Stimulated activated naive CD4-positive, alpha-beta T cell (primary cell): ENCODE measurements at regions not wholly inside any gene's neighbourhood (a gene's known extent, or its start where the extent isn't known, plus 50 kb on each side); places are given as distances from the start of the nearest gene placed in this dataset.
"Not testable (repeated sequence)": the region's sequence is repeated elsewhere in the genome, so short reads cannot be mapped to it uniquely, and the experiment has no call there.

Source experiments
- DNase-seq, 6 experiments: peaks; one replicate each; lab custom pipeline; 2025; lab: John Stamatoyannopoulos, UW

DNA sequence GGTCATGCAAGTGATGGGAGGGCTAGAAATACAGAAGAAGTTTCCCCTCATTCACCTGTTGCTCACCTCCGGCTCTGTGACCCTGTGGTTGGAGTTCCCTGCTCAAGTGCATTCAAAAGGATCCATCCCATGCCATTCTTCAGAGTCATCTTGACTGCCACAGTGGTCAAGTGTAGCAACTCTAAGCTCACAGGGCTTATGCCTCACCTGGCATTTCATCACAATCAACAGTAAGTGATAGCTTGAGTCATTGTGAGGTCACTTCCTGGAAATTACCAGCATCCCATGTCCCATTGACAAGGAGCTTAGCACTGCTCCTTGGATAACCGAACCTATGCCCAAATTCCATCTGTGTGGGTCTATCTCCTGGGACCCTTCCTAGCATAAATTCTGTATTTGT lies 55.6 kb downstream of the OR4C45 start:
- DNase-seq, result no peak

DNA sequence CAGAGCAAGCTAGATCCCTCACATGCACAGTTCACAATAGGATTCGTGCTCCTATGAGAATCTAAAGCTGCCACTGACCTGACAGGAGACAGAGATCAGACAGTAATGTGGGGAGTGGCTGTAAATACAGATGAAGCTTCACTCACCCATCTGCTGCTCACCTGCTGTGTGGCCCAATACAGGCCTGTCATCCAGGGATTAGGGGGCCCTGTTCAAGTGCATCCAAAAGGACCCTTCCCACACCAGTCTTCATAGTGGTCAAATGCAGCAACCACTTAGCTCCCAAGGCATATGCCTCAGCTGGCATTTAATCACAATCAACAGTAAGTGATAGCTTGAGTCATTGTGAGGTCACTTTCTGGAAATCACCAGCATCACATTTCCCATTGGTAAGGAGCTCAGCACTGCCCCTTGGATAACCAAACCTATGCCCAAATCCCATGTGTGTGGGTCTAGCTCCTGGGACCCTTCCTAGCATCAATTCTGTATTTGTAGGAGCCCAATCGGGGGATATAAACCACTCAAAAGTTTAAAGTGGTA lies 65.6 kb downstream of the OR4C45 start:
- no peak for DNase-seq

DNA sequence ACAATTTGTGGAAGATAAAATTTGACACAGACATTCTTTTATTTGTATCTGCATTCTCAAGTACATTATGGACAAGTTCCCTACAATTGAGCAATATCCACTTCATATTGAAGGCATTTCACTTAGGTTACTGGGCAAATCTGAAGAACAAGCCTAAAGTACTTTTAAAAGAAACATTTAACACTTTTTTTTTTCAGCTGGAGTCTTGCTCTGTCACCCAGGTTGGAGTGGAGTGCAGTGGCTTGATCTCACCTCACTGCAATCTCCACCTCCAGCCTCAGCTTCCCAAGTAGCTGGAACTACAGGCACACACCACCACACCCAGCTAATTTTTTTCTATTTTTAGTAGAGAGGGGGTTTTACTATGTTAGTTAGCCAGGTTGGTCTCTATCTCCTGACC lies 70.2 kb downstream of the OR4C45 start:
- no peak for DNase-seq

DNA sequence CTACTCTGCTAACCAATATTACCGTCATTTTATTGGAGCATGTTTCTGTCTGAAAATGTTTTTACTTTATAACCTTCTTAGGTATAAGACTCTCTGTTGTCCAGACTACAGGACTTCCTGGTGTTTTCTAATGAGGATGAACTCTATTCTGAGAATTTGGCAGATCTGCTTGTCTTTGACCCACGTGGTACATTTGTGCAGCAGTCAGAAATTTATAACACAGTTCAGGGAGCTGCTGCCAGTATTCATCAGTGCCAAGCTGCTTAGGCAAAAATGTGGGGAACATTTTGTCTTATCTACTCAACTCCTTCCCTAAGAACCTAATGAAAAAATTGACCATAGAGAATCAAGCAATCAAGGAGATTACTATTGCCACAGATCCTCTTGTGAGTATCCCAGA lies 108.0 kb downstream of the OR4C45 start:
- not testable (repeated sequence) for DNase-seq

DNA sequence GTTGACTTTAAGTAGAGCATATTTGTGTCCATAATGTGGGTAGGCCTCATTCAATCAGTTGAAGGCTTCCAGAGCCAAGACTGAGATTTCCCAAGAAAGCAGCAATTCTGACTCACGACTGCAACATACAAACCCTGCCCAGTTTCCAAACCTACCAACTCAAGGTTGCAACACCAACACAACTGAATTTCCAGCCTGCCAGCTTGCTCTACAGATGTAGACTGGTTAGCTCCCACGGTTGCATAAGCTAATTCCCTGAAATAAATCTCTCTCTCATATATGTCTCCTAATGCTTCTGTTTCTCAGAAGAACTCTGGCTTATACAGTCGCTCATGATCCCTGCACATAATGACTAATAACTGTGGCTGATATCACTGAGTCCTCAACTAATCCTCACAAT lies 113.6 kb downstream of the OR4C45 start:
- not testable (repeated sequence) for DNase-seq

DNA sequence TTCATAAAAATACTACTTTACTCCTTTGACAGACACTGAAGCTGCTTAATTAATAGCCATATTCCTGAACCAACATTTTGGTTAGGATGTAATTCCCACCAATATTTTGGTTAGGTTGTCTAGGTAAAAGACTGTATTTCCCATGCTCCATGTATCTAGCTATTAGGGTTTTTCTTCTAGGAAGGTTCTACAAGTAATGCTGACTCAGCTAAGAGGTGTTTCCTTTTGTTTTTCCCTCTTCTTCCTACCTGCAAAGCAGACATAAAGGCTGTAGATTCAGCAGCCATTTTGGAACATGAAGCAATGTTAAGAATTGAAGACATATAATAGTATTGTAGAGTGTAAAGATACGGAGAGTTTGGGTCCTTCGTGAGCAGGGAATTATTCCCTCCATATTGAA lies 115.3 kb downstream of the OR4C45 start:
- not testable (repeated sequence) for DNase-seq

DNA sequence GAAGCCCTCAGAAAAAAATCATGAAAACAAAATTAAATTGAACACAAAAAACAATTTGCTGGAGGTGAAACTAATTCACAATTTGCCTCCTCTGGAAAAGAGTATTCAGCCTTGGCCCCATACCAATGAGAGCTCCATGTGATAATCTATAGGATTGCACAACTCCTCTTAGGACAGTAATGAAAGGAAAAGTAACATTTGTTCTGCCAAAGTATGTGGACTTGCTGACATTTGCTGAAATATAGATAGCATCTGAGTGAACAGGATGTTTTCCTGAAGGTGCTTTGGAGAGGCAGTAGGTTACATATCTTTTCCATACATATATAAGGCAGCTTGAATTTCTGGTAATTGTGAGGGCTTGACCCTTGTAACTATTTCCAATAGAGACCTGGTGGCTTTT lies 122.8 kb downstream of the OR4C45 start:
- DNase-seq, result no peak

DNA sequence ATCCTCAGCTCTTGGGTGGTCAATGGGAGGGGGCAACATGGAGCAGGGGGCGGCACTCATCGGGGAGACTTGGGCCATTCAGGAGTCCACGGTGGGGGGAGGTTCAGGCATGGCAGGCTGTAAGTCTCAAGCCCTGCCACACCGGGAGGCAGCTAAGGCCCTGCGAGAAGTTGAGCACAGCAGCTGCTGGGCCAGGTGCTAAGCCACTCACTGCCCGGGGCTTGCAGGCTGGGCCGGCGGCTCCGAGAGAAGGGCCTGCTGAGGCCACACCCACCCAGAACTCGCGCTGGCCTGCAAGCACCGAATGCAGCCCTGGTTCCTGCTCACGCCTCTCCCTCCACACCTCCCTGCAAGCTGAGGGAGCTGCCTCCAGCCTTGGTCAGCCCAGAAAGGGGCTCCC lies 131.4 kb downstream of the OR4C45 start:
- DNase-seq, result no peak

DNA sequence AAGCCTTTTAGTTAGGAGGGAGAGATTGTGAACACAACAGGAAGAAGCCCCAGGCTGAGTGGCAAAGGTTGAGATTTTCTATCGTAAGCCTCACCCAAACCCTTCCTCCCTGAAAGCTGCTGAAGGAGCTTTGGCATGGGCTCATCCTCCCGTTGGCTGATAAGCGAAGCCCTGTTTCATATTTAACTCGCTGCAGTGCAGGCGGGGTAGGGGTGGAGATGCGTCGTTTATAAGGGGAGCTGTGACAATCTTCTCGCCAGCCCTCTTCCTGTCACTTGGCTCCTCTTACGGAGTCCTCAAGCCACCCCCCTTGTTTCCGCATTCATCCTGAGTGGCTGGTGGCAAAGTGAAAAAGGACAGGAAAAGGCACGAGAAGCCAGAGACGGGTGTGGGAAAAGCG lies 137.0 kb downstream of the OR4C45 start:
- DNase-seq, result no peak

DNA sequence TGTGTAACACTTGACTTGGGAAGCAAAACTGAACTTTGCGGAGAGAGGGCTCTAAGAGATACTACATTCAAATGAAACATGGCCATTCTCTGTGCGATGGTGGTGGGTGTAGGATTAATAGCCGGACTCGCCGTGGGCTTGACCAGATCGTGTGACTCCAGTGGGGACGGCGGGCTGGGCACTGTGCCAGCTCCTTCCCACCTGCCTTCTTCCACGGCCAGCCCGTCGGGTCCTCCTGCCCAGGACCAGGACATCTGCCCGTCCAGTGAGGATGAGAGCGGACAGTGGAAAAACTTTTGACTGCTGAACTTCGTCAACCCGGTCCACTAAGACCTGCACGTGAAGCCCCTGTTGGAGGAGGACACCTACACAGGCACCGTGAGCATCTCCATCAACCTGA lies 137.4 kb downstream of the OR4C45 start:
- no peak for DNase-seq

DNA sequence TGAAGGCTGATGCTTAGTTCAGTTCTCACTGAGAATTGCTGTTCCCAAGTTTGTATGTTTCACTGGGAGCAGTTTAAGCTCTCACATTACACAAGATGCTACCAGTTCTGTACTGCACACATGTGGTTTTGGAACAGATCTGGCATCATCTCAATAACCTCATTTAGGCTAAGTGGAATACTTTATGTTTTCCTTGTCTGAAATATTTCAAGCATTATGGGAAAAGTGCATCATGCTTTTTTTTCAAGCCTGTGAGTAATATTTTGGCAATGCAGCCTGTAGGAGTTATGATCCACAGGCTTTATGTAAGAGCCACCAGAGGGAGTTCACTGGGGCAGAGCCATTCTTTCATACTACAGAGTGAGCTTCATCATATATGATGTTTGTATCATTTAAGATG lies 141.5 kb downstream of the OR4C45 start:
- no peak for DNase-seq

DNA sequence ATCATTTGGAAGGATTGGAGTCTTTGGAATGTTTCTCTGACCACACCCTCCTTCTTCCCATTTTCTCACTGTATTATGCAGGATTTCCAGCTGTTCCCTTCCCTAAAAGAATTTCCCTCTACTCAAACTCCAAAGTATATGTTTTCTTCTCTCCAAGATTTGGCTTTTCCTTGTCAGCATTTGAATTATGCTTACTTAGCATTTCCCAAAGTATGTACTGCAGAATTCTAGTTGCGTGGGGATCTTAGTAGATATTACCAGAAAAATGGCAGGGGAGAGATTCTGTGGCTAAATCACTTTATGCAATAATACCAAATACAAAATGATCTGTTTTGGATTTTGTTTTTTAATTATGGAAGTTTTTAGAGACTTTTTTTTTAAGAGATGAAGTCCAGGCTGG lies 142.3 kb downstream of the OR4C45 start:
- DNase-seq, result no peak

DNA sequence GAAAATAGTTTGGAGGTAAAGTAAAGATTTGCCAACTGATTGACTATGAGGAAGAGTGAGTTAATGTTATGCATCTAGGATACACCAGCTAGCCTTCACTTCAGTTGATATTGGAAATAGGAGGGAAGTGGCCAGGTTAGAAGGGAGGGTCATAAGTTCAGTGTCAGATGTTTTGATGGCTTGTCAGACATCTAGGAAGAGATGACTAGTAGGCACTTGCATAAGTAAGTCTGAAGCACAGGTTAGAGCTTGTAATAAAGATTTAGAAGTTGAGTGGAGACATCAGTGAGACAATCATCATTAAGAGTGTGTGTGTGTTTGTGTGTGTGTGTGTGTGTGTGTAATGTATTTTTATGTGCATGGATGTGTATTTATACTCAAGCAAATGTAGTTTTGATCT lies 146.1 kb downstream of the OR4C45 start:
- peak in 1 of 6 experiments; percentile 22 for DNase-seq

DNA sequence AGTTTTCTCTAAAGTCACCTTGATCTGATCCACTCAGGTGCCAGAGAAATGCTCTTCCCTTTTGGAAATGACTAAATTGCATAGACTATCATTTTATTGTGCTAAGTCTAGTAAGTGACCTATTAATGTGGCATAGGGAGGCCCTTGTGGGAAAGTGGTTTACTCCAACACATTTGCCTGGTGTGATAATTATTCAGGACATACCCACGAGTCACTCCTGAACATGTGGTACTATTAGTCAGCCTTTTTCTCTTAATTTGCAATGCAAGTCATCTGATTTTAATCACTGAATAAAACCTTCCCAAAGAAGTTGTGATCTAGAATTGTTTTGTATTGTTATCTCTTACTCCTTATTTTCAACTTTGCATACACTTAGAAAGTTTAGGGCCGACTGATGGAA lies 148.7 kb downstream of the OR4C45 start:
- DNase-seq, result no peak

DNA sequence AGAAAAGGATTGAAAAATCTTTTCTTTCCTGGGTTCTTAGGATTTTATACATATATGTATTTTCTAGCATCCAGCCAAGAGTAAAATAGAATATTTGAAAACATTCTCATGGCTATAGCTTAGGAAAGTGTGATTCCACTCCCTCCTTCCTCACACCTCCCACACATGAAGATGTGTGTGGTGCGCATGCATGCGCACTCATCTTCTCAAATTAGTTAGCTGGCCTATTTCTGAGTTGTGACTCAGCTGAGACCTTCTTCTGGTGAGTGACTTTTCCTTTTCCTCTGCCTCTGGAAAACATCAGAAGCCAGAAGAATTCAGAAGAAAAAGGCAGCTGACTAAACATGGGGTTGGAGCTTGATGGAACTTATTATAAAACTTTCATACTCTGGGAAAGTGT lies 149.8 kb downstream of the OR4C45 start:
- no peak for DNase-seq

DNA sequence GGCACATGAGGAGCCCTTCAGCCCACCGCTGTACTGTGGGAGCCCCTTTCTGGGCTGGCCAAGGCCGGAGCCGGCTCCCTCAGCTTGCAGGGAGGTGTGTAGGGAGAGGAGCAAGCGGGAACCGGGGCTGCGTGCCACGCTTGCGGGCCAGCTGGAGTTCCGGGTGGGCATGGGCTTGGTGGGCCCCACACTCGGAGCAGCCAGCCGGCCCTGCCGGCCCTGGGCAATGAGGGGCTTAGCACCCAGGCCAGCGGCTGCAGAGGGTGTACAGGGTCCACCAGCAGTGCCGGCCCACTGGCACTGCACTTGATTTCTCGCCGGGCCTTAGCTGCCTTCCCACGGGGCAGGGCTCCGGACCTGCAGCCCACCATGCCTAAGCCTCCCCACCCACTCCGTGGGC lies 150.5 kb downstream of the OR4C45 start:
- DNase-seq, result not testable (repeated sequence)

DNA sequence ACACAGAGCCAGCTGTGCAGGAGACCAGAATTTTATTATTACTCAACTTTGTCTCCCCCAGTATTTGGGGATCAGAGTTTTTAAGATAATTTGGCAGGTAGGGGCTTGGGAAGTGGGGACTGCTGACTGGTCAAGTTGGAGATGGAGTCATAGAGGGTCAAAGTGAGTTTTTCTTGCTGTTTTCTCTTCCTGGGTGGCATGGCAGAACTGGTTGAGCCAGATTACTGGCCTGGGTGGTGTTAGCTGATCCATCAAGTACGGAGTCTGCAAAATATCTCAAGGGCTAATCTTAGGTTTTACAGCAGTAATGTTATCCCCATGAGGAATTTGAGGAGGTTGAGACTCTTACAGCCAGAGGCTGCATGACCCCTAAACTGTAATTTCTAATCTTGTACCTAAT lies 153.5 kb downstream of the OR4C45 start:
- DNase-seq, result no peak

DNA sequence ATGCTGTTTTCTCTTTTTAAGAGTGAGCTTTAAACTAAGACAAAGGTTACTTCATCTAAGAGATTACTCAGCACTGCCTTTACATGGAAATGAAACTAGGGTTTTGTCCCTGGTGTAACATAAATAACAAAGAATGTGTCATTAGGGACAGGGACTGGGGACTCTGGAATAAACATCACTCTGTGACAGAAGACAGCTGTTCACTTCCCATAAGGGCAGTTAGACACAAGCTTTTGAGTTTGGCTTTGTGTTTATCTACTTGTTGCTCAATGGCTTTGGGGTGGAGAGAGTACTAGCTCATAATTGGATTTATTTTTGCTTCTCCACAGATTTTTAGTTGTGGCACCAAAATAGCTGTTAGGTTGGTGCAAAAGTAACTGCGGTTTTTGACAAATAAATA lies 154.5 kb downstream of the OR4C45 start:
- DNase-seq, result no peak

DNA sequence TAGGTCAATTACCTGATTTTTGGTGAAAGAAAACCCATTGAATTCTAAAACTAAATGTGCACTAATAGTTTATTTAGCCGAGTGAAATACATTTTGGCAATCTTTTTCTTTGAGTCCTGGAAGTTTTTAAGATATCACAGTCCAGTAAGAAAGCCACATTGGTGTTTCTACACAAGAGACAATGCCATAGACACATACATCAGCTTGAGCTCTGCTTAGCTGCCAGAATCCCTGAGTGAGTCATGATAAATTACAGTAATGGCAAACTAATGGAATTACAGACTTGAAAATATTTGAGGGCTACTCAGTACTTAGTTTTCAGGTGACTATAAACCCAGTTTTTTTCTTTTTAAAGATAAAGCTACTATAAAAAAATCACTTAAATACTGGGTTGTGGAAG lies 155.4 kb downstream of the OR4C45 start:
- DNase-seq, result no peak

DNA sequence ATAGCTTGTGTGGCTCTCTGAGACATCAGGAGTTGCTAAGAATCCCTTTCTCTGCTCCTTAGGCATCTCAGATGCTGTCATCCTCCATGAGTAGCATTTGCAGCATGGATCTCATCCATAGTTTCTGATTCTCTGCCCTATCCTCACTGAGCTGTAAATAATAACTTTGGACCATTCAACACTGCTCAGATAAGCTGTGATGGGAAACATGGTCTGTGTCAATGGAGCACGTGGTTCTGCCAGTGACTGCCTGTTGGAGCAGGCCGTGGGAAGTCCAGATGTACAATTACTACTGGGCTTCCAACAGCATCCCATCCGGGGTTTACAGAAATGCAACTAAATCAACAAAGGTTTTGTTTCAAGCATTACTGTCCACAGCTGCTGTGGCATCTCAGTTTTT lies 160.1 kb downstream of the OR4C45 start:
- no peak for DNase-seq

DNA sequence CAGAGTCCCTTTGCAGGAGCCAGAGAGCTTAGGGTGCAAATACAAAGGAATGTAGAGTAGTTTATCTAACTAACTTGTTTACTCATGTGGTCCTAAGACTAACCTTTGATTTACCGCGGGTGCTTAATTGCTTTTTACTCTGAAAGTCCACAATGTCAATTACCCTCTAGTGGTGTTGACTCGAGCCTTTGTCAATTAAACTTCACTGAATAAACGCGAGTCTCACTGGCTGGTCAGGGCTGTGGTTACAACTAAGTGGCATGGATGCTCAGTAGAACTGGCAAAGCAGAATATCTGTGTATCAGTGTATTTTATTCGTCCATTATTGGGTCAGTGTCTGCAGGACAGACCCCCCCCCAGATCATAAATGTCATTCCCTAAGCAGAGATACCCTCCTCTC lies 181.7 kb downstream of the OR4C45 start:
- no peak for DNase-seq

DNA sequence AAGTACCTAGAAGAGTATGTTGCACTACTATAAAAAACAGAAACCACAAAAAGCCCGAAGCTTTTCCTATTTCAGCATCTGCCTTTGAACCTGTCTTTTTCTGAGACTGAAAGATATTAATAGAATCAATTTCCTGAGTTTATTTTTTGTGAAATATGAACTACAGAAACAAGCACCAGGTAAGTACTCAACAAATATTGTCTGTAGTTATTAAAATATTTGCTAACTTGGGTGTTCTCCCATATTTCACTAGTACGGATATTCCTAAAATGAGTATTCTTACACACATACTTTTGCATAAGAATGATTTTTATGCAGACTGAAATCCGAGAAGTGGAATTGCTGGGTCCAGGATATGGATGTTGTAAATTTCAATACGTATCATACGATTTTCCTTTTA lies 188.0 kb downstream of the OR4C45 start:
- DNase-seq, result no peak

DNA sequence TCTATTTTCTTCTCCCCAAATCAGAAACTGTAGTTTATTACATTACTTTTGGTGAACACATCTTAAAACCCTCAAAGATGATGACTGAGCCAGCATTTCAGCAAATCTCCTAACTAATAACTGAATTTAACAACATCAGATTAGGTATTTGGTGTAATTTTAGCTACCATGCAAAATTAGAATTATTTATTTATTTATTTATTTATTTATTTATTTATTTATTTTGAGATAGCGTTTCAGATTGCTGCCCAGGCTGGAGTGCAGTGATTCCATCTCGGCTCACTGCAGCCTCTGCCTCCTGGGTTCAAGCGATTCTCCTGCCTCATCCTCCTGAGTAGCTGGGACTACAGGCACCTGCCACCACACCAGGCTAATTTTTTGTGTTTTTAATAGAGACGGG lies 205.7 kb downstream of the OR4C45 start:
- DNase-seq, result not testable (repeated sequence)

DNA sequence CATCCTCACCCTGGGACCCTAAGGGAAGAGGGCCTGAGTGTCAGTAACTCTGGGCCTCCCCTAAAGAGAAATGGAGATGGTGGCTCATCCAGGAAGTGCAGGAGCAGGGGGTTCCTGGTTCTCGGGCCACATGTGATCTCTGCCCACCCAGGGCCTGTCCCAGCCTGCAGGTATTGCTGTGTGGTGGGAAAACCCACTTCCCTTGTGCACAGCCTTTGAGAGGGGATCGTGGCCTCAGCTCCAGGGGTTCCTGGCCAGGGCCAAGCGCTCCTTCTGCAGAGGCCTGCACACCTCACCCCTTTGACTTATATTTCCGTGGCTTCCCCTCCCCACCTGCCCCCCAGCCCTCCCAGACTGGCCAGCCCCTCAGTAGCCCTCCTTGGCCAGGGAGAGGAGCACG lies 213.5 kb downstream of the OR4C45 start:
- no peak for DNase-seq

DNA sequence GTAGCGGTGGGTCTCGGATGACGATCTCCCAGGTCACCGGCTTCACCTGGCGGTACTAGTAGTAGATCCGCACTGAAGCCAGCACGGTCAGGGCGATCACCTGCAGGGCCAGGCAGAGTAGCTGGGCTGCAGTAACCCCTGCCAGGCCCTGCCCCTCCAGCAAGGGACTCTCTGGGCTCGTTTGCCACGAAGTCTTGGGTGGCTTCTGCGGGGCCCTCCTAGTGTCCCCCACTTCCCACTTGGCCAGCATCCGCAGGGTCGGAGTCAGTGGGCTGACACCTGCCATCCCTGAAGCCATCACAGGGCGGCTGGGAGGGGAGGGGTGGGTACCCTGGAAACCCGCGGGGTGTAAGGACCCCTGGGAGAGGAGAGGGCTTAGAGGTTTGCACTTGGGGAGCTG lies 214.0 kb downstream of the OR4C45 start:
- DNase-seq, result no peak
